ENCODE measurements at regions not wholly inside any gene's neighbourhood (a gene's known extent, or its start where the extent isn't known, plus 50 kb on each side); places are given as distances from the start of the nearest gene placed in this dataset.

DNA sequence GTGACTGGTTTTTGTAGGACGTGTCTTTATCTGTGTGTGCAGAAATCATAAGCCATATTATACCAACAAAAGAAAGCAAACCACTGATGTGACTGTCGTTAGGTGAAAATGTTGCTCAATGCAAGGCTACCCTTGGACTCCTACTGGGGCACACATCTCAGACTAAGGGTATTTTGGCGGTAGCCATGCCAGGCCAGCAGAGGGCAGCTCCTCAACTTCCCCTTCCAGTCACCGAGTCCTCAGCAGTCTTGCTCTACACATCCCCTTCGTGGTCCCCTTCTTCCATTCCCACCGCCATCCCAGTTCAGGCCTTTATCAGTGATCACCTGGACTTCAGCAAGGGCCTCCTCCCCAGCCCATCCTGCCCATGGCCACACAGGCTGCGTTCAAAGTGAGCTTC lies 113.7 kb upstream of the GGTLC1 start:
- no peak for TF ChIP-seq EZH2 (IDR thresholded peaks at IDR 0.05; ENCODE audit: low read depth)
- TF ChIP-seq, protein P1, sequence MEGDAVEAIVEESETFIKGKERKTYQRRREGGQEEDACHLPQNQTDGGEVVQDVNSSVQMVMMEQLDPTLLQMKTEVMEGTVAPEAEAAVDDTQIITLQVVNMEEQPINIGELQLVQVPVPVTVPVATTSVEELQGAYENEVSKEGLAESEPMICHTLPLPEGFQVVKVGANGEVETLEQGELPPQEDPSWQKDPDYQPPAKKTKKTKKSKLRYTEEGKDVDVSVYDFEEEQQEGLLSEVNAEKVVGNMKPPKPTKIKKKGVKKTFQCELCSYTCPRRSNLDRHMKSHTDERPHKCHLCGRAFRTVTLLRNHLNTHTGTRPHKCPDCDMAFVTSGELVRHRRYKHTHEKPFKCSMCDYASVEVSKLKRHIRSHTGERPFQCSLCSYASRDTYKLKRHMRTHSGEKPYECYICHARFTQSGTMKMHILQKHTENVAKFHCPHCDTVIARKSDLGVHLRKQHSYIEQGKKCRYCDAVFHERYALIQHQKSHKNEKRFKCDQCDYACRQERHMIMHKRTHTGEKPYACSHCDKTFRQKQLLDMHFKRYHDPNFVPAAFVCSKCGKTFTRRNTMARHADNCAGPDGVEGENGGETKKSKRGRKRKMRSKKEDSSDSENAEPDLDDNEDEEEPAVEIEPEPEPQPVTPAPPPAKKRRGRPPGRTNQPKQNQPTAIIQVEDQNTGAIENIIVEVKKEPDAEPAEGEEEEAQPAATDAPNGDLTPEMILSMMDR (conservative IDR thresholded peaks at IDR 0.05): peak; percentile 64
